ENCODE measurements at regions not wholly inside any gene's neighbourhood (a gene's known extent, or its start where the extent isn't known, plus 50 kb on each side); places are given as distances from the start of the nearest gene placed in this dataset.

DNA sequence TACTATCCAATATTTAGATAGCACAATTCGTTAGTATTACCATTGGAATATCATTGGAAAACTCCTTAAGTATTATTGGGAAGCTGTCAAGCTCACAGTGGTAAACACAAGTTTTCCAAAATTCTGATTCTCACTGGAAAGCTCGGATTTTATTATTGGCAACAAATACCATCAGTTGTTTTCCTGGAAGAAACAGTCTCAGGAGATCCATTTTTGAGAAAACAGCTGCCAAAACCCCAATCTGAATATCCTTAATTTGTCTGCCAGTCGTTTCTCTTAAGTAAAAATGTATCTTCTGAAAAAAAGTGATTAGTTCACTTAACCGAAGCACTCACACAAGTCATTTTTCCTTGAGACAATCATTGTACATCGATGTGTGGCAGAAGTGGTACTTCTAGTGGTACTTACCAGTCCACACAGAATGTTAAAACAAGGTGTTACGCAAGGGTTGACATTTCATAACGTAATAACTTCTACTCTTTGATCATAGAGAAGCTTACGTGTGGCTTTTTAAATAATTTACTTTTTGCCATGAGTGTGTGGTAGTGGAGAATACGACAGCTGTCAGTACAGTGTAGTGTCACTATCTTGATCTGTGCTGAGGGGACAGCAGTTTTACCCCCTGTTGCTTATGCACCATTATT, 74.9 kb downstream of the FAM43A start:
- intact Hi-C loops (cut with DNase I) = no loop called here
- 38 to 41% methylated on average over 9 of the region's 9 CpGs for WGBS, 2 donors
- TF ChIP-seq CTCF (IDR thresholded peaks at IDR 0.05) = no peak
- no peak for TF ChIP-seq POLR2A (IDR thresholded peaks at IDR 0.05)
- Histone ChIP-seq H3K4me1 (peaks cover 6 to 11% of the 10 kb centered on the region in 2 donors), H3K9me3 (no peaks in the 10 kb centered on the region), H3K27me3 (no peaks in the 10 kb centered on the region), H3K27ac (peak overlapping the region in 2 of 3 donors; percentile 57 to 69), H3K4me3 (replicated peaks in 1 of 3) (no peak overlapping the region), H3K36me3 (no peaks in the 10 kb centered on the region)
- no peak for DNase-seq

- no peak for TF ChIP-seq POLR2A (IDR thresholded peaks at IDR 0.05)
- peak in 4 of 6 experiments; percentile 13 to 36 (median 22) for TF ChIP-seq CTCF (IDR thresholded peaks at IDR 0.05)
- H3K4me1 ChIP-seq = peaks cover 6 to 11% of the 10 kb centered on the region in 2 donors
- H3K4me3 ChIP-seq (replicated peaks in 1 of 3) = no peak overlapping the region
- H3K9me3 ChIP-seq = no peaks in the 10 kb centered on the region
- no peaks in the 10 kb centered on the region for H3K27me3 ChIP-seq
- WGBS, 2 donors = 20 to 30% methylated on average over 3 of the region's 3 CpGs
- DNase-seq = peak; percentile 97 to 98
- intact Hi-C loops (cut with DNase I) = no loop called here
- peak overlapping the region in 2 of 3 donors; percentile 57 to 69 for H3K27ac ChIP-seq
- no peaks in the 10 kb centered on the region for H3K36me3 ChIP-seq
Observed at GRCh38 chr3:194761384-194761783, 75.7 kb downstream of the FAM43A start.

GRCh38 chr3:194766845-194767244, 81.2 kb downstream of the FAM43A start:
- DNase-seq = peak; percentile 39 to 59
- 43 to 56% methylated on average over 7 of the region's 7 CpGs for whole genome bisulfite sequencing, 2 donors
- Histone ChIP-seq H3K4me3 (replicated peaks in 1 of 3) (no peak overlapping the region), H3K27me3 (no peaks in the 10 kb centered on the region), H3K4me1 (peaks cover 23 to 33% of the 10 kb centered on the region in 2 donors), H3K36me3 (no peaks in the 10 kb centered on the region), H3K27ac (peak overlapping the region; percentile 13 to 60 (median 37)), H3K9me3 (no peaks in the 10 kb centered on the region)
- TF ChIP-seq CTCF (IDR thresholded peaks at IDR 0.05) (no peak), POLR2A (IDR thresholded peaks at IDR 0.05) (no peak)
- intact Hi-C loops (cut with DNase I) = no loop called here

GRCh38 chr3:194767446-194768207, 81.9 kb downstream of the FAM43A start:
- Histone ChIP-seq H3K4me3 (replicated peaks in 1 of 3) (no peak overlapping the region), H3K36me3 (no peaks in the 10 kb centered on the region), H3K27me3 (no peaks in the 10 kb centered on the region), H3K4me1 (peaks cover 23 to 31% of the 10 kb centered on the region in 2 donors), H3K27ac (peak overlapping the region; percentile 13 to 60 (median 37)), H3K9me3 (no peaks in the 10 kb centered on the region)
- whole genome bisulfite sequencing, 2 donors = 62 to 77% methylated on average over 8 of the region's 8 CpGs
- peak; percentile 58 to 62 for DNase-seq
- intact Hi-C loops (cut with DNase I) = no loop called here
- TF ChIP-seq POLR2A (IDR thresholded peaks at IDR 0.05) (no peak), CTCF (IDR thresholded peaks at IDR 0.05) (no peak)

- Histone ChIP-seq H3K27ac (peak overlapping the region in 1 of 3 donors; percentile 26), H3K4me3 (replicated peaks in 1 of 3) (peak overlapping the region in 1 of 3 donors; percentile 17), H3K4me1 (peaks cover 23 to 31% of the 10 kb centered on the region in 2 donors), H3K27me3 (no peaks in the 10 kb centered on the region), H3K36me3 (no peaks in the 10 kb centered on the region), H3K9me3 (no peaks in the 10 kb centered on the region)
- WGBS, 2 donors = 86 to 89% methylated on average over 10 of the region's 10 CpGs
- DNase-seq = no peak
- TF ChIP-seq CTCF (IDR thresholded peaks at IDR 0.05) (no peak), POLR2A (IDR thresholded peaks at IDR 0.05) (no peak)
- intact Hi-C loops (cut with DNase I) = no loop called here
Observed at GRCh38 chr3:194768586-194768985, 82.9 kb downstream of the FAM43A start.

Data from thyroid gland (tissue), 4 donors.